HG03565 (cell line): ENCODE measurements at regions not wholly inside any gene's neighbourhood (a gene's known extent, or its start where the extent isn't known, plus 50 kb on each side); places are given as distances from the start of the nearest gene placed in this dataset.

Experiments
- ATAC-seq: cut with Tn5 transposase; IDR thresholded peaks from one replicate; pipeline ENCODE4 v1.9.1; 2021; ENCODE audit warnings: mild to moderate bottlenecking, moderate library complexity; ENCODE audit not compliant: unreplicated experiment

- ATAC-seq, result no peak
Measured at GRCh38 chr6:100269189-100269588, 195.5 kb downstream of the SIM1 start.

GRCh38 chr6:100268326-100268725 is 196.4 kb downstream of the SIM1 start:
- no peak for ATAC-seq

- no peak for ATAC-seq
Measured at GRCh38 chr6:100267721-100268123, 197.0 kb downstream of the SIM1 start.

GRCh38 chr6:100266494-100267401 is 198.0 kb downstream of the SIM1 start:
- ATAC-seq, result no peak

- ATAC-seq, result no peak
Measured at GRCh38 chr6:100262086-100262485, 202.6 kb downstream of the SIM1 start.

- ATAC-seq, result no peak
Measured at GRCh38 chr6:100261486-100261885, 203.2 kb downstream of the SIM1 start.

- ATAC-seq, result no peak
Measured at GRCh38 chr6:100260584-100260983, 204.1 kb downstream of the SIM1 start.

GRCh38 chr6:100259865-100260264 is 204.9 kb downstream of the SIM1 start:
- ATAC-seq, result no peak

GRCh38 chr6:100258752-100259151 is 206.0 kb downstream of the SIM1 start:
- no peak for ATAC-seq

GRCh38 chr6:100257793-100258395 is 206.8 kb downstream of the SIM1 start:
- ATAC-seq, result peak; percentile 85

- ATAC-seq, result no peak
Measured at GRCh38 chr6:100255701-100256100, 209.0 kb downstream of the SIM1 start.

GRCh38 chr6:100247123-100247522 is 217.6 kb downstream of the SIM1 start:
- no peak for ATAC-seq

GRCh38 chr6:100246206-100246605 is 218.5 kb downstream of the SIM1 start:
- no peak for ATAC-seq

GRCh38 chr6:100240798-100241197 is 223.9 kb downstream of the SIM1 start:
- ATAC-seq, result no peak

- ATAC-seq, result no peak
Measured at GRCh38 chr6:100237821-100238220, 226.9 kb downstream of the SIM1 start.

GRCh38 chr6:100236389-100236788 is 228.3 kb downstream of the SIM1 start:
- no peak for ATAC-seq

- no peak for ATAC-seq
Measured at GRCh38 chr6:100235631-100236030, 229.1 kb downstream of the SIM1 start.

GRCh38 chr6:100234625-100235024 is 230.1 kb downstream of the SIM1 start:
- no peak for ATAC-seq

GRCh38 chr6:100232781-100233573 is 231.7 kb downstream of the SIM1 start:
- no peak for ATAC-seq

GRCh38 chr6:100230953-100231316 is 233.8 kb downstream of the SIM1 start:
- ATAC-seq, result no peak

GRCh38 chr6:100230115-100230952 is 234.4 kb downstream of the SIM1 start:
- ATAC-seq, result no peak
